Large intestine (tissue), 3 donors: ENCODE measurements at regions not wholly inside any gene's neighbourhood (a gene's known extent, or its start where the extent isn't known, plus 50 kb on each side); places are given as distances from the start of the nearest gene placed in this dataset.

ENCODE experiments used
- DNase-seq, 2 donors: peaks; one replicate each; pipeline versions ENCODE4 v3.0.0 to v3.0.0-alpha.2; 2013
- H3K27ac ChIP-seq: one replicate; pipeline ENCODE4 v1.5.1; 2013; ENCODE audit warnings: low read length
- H3K27me3 ChIP-seq: 2 replicates; pipeline ENCODE4 v1.6.1; 2013; ENCODE audit warnings: low read length; ENCODE audit not compliant: control insufficient read depth, insufficient read depth
- H3K36me3 ChIP-seq: 2 replicates; pipeline ENCODE4 v1.6.1; 2013; ENCODE audit warnings: low read length; ENCODE audit not compliant: control insufficient read depth, insufficient read depth
- H3K4me1 ChIP-seq: one replicate; pipeline ENCODE4 v1.6.1; 2013; ENCODE audit warnings: low read length; ENCODE audit not compliant: control insufficient read depth, insufficient read depth
- H3K4me3 ChIP-seq: one replicate; pipeline ENCODE4 v1.5.1; 2013; ENCODE audit warnings: low read length
- H3K9me3 ChIP-seq: one replicate; pipeline ENCODE4 v1.6.1; 2013; ENCODE audit warnings: mild to moderate bottlenecking, low read depth, low read length, moderate library complexity; ENCODE audit not compliant: control insufficient read depth
- WGBS: methylation state at CpG from one replicate; pipeline ENCODE4 v1.1.5; 2013; ENCODE audit warnings: low lambda C conversion rate; ENCODE audit not compliant: insufficient coverage; 5-methylcytosine and 5-hydroxymethylcytosine counted together

- Histone ChIP-seq H3K36me3 (no peaks in the 10 kb centered on the region), H3K4me3 (no peak overlapping the region), H3K27me3 (no peaks in the 10 kb centered on the region), H3K9me3 (no peaks in the 10 kb centered on the region), H3K4me1 (no peaks in the 10 kb centered on the region), H3K27ac (no peak overlapping the region)
- no peak for DNase-seq
Observed at GRCh38 chr6:94645191-94645590, 932.1 kb upstream of the MANEA start.

DNA sequence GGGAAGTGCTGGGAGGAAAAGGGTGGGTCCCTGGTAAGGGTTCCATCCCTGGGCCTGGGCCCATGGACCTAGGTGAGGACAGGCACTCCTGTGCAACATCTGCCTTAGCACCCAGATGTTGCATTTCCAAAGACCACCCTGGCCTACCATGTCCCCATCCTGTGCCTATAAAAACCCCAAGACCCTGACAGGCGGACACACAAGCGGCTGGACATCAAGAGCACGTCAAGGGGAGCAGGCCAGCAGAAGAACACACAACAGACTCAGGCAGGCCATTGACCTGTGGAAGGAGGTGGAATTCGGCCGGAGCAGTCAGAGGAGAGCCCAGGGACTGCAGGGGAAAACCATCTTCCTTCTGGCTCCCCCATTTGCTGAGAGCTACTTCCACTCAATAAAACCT, 937.8 kb upstream of the MANEA start:
- H3K4me1 ChIP-seq = no peaks in the 10 kb centered on the region
- H3K9me3 ChIP-seq = no peaks in the 10 kb centered on the region
- H3K27me3 ChIP-seq = no peaks in the 10 kb centered on the region
- no peak overlapping the region for H3K4me3 ChIP-seq
- no CpG with 5 or more reads among the region's 5 CpGs for WGBS
- H3K27ac ChIP-seq = no peak overlapping the region
- DNase-seq = no peak
- no peaks in the 10 kb centered on the region for H3K36me3 ChIP-seq

DNA sequence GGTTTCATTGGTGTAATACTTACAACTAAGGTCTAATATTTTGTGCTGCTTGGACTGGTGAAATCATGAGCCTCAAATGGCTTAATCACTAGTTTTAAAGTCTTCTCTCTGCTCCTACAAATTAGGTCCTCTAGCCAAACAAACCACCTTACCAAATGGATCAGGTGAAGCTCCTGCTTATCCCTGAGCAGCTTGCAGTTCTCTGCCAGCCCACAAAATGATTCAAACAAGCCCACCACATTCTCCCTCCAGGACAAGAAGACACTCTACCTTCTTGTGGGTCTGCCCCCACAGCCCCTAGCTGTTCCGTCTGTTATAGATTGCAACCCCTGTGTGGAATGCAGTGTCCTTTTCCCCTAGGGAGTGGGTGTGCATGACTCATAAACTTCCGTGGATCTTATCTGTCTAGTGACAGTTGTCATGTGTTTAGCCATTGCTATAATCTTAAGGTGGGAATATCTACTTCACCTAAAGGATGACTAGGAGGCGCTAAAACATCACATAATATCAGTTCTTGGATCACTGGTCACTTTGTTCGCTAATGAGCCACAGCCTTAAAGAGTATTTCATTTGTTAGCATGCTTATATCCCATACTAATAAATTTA, 940.5 kb upstream of the MANEA start:
- Histone ChIP-seq H3K4me1 (no peaks in the 10 kb centered on the region), H3K9me3 (no peaks in the 10 kb centered on the region), H3K4me3 (no peak overlapping the region), H3K27ac (no peak overlapping the region), H3K27me3 (no peaks in the 10 kb centered on the region), H3K36me3 (no peaks in the 10 kb centered on the region)
- peak in 1 of 2 donors; percentile 3 for DNase-seq
- WGBS = 39% methylated on average over 2 of the region's 4 CpGs

DNA sequence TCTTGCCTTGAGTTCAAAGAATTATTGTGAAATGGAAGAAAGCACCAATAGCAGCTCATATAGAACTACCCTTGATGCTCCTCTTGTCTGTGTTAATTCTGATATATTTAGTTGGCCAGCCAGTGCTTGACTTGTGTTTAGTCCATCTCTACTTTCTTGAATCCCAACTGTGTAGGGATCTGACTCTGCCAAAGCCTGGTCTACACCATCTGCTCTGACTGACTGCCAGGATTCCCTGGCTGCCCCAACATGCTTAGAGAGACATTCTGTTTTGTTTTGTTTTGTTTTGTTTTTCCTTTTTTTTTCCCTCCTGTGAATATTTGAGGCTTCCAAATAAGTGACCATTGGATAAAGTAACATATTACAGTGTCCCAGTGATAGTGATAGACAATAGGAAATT, 953.7 kb upstream of the MANEA start:
- DNase-seq = no peak
- no peaks in the 10 kb centered on the region for H3K27me3 ChIP-seq
- no peak overlapping the region for H3K27ac ChIP-seq

DNA sequence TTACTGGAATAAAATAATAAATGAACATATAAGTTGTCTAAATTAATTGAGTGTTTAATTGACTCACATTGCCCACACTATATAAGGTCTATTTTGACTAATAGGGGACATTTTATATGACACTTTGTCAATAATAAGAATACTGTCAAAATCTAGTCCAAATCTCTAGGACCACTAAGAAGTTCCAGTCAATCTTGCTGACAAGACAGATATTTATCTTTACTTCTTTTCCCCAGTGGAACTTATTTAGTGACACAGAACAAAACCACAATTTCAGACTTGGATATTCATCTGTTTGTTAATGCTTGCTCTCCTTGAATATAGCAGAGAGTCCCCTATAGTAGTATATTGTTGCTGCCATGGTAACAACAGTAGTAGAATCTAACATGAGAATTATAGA, 954.6 kb upstream of the MANEA start:
- H3K4me3 ChIP-seq = no peak overlapping the region
- no peaks in the 10 kb centered on the region for H3K27me3 ChIP-seq
- no peak for DNase-seq
- H3K9me3 ChIP-seq = no peaks in the 10 kb centered on the region
- H3K4me1 ChIP-seq = no peaks in the 10 kb centered on the region
- H3K27ac ChIP-seq = no peak overlapping the region
- no peaks in the 10 kb centered on the region for H3K36me3 ChIP-seq

More for the DNA sequence above, 953.7 kb upstream of the MANEA start:
- H3K4me1 ChIP-seq = no peaks in the 10 kb centered on the region
- H3K9me3 ChIP-seq = no peaks in the 10 kb centered on the region
- no peaks in the 10 kb centered on the region for H3K36me3 ChIP-seq
- H3K4me3 ChIP-seq = no peak overlapping the region

GRCh38 chr6:94600636-94601035, 976.7 kb upstream of the MANEA start:
- H3K4me1 ChIP-seq = no peaks in the 10 kb centered on the region
- no peak overlapping the region for H3K4me3 ChIP-seq
- H3K36me3 ChIP-seq = no peaks in the 10 kb centered on the region
- H3K9me3 ChIP-seq = no peaks in the 10 kb centered on the region
- H3K27ac ChIP-seq = no peak overlapping the region
- DNase-seq = no peak
- no CpG with 5 or more reads among the region's 1 CpG for WGBS
- H3K27me3 ChIP-seq = no peaks in the 10 kb centered on the region

DNA sequence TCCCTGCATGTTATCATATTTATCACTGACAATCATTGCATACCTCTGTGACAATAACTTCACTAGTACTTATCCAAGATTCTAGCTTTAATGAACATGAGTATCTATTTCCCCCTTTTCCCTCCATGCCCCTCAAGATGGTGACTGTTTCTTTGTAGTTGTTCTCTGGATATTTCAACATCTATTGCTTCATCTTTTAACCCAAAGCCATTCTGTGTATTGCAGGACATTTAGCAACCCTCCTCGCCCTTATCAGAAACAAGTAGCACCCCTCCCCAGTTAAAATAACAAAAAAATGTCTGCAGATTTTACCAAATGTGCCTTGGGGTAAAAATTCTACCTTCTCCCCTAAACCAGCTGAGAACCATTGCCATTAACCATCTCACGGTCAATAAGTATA, 979.8 kb upstream of the MANEA start:
- H3K27me3 ChIP-seq = no peaks in the 10 kb centered on the region
- no CpG with 5 or more reads among the region's 2 CpGs for WGBS

GRCh38 chr6:94590416-94590815, 986.9 kb upstream of the MANEA start:
- Histone ChIP-seq H3K4me3 (no peak overlapping the region), H3K27ac (no peak overlapping the region), H3K27me3 (no peaks in the 10 kb centered on the region), H3K4me1 (no peaks in the 10 kb centered on the region), H3K36me3 (no peaks in the 10 kb centered on the region), H3K9me3 (no peaks in the 10 kb centered on the region)
- 86% methylated on average over 1 of the region's 6 CpGs for WGBS
- DNase-seq = no peak

More for the DNA sequence above, 979.8 kb upstream of the MANEA start:
- no peak for DNase-seq
- Histone ChIP-seq H3K36me3 (no peaks in the 10 kb centered on the region), H3K27ac (no peak overlapping the region), H3K9me3 (no peaks in the 10 kb centered on the region), H3K4me3 (no peak overlapping the region), H3K4me1 (no peaks in the 10 kb centered on the region)

GRCh38 chr6:94588301-94588700, 989.0 kb upstream of the MANEA start:
- no CpG with 5 or more reads among the region's 3 CpGs for WGBS
- Histone ChIP-seq H3K4me1 (no peaks in the 10 kb centered on the region), H3K27me3 (no peaks in the 10 kb centered on the region)

DNA sequence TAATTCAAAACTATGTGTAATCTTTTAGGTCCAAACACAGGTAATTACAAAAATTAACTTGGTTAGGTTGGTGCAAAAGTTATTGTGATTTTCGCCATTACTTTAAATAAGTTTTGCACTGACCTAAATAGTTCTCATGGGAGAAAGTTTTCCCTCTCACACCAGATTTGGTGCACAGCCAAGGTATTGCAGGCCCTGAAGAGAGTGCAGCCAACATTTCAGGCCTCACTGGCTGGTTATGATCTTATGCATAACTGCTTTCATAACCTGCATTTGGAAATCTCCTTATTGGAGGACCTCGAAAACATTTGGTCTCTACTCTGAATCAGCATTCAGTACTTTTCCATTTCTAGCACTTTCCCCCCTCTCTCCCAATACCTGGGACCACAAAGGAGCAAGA, 993.1 kb upstream of the MANEA start:
- DNase-seq = no peak
- Histone ChIP-seq H3K36me3 (no peaks in the 10 kb centered on the region), H3K9me3 (no peaks in the 10 kb centered on the region), H3K27ac (no peak overlapping the region), H3K4me3 (no peak overlapping the region), H3K4me1 (no peaks in the 10 kb centered on the region), H3K27me3 (no peaks in the 10 kb centered on the region)
- WGBS = 83% methylated on average over 1 of the region's 2 CpGs

More at GRCh38 chr6:94588301-94588700, 989.0 kb upstream of the MANEA start:
- no peak for DNase-seq
- H3K27ac ChIP-seq = no peak overlapping the region
- no peaks in the 10 kb centered on the region for H3K9me3 ChIP-seq
- H3K36me3 ChIP-seq = no peaks in the 10 kb centered on the region
- H3K4me3 ChIP-seq = no peak overlapping the region

- WGBS = 100% methylated on average over 2 of the region's 5 CpGs
- no peaks in the 10 kb centered on the region for H3K4me1 ChIP-seq
Observed at GRCh38 chr6:94570581-94570980, 1006.8 kb upstream of the MANEA start.

More at GRCh38 chr6:94570581-94570980, 1006.8 kb upstream of the MANEA start:
- Histone ChIP-seq H3K9me3 (no peaks in the 10 kb centered on the region), H3K36me3 (no peaks in the 10 kb centered on the region), H3K27me3 (no peaks in the 10 kb centered on the region), H3K27ac (no peak overlapping the region), H3K4me3 (no peak overlapping the region)
- DNase-seq = no peak
